OCI-LY1 (cell line): ENCODE measurements at regions not wholly inside any gene's neighbourhood (a gene's known extent, or its start where the extent isn't known, plus 50 kb on each side); places are given as distances from the start of the nearest gene placed in this dataset.

Experiments used
- CTCF ChIP-seq: fragments of 200-600 bp; sonication (generic), shearing (Covaris generic); IDR thresholded peaks from 2 replicates; pipeline ENCODE4 v1.5.1; 2017; ENCODE audit warnings: mild to moderate bottlenecking, antibody characterized with exemption, low read length, moderate library complexity, mixed read lengths
- EZH2 ChIP-seq: fragments of 200-600 bp; sonication (generic), shearing (Covaris generic); IDR thresholded peaks from 2 replicates; pipeline ENCODE4 v1.8.0; 2017; ENCODE audit warnings: borderline replicate concordance, mixed run types, mild to moderate bottlenecking, antibody characterized with exemption, low read length, moderate library complexity, mixed read lengths

- TF ChIP-seq CTCF (no peak), EZH2 (no peak)
These were observed 2309.4 kb upstream of the AGA start for GRCh38 chr4:179751669-179752068.
